HG03521 (cell line): ENCODE measurements at regions not wholly inside any gene's neighbourhood (a gene's known extent, or its start where the extent isn't known, plus 50 kb on each side); places are given as distances from the start of the nearest gene placed in this dataset.
"Not testable (repeated sequence)": the region's sequence is repeated elsewhere in the genome, so short reads cannot be mapped to it uniquely, and the experiment has no call there.

Experiments
- ATAC-seq: cut with Tn5 transposase; IDR thresholded peaks from one replicate; pipeline ENCODE4 v1.9.1; 2021; ENCODE audit warnings: mild to moderate bottlenecking, moderate library complexity; ENCODE audit not compliant: unreplicated experiment

DNA sequence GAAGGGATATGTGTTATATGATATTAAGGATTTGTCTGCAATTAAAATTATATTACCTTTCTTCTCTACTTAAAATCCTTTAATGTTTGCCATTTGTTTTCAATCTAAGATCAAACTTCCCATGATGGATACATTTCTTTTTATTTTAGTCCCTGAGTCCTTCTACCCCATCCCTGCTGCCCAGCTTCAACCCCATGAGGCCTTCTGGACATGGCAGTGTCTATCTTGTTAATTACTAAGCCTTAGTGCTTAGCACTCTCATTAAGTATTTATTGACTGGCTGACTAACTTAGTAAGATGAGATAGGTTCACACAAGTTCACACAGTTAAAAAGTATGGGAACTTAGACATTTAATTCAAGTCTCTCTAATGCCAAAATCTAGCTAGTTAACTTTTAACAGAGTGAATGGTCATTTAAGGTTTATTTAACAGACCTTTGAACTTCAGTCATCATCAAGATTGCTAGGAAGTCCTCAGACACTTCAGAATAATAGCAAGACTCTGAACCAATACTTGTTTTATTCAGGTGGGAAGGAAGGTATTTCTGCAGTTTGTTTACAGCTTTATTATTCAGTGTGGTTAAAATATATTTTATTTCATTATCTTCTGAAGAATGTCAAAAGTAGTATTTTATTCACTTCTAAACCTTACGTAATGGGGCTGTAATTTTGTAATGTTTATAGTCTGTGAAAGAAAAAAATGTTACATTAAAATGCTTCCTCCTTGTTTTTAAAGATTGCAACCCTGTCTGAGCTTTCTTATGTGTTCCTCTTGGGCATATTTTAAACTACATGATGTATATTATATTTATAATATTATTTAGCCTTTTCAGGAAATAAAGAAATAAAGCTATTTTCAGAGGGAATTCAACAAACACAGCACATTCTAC, 848.9 kb downstream of the REEP3 start:
- ATAC-seq = no peak

DNA sequence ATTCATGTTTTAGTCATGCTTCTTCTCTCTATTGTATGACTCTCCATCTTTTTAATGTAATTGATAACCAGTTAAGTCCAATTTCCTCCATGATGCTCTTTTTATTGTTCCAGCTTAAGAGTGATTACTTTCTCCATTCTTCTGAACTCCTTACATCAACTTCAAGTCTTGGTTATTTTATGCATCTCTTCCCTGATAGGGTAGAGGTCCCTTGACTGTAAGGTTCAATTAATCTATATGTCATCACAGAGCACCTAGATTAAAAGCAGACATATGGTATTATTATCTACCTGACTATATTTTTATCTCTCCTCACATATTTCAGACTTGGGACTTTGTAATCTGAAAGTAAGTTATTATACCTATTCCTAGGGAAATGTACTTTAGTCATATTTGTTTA, 853.1 kb downstream of the REEP3 start:
- no peak for ATAC-seq

DNA sequence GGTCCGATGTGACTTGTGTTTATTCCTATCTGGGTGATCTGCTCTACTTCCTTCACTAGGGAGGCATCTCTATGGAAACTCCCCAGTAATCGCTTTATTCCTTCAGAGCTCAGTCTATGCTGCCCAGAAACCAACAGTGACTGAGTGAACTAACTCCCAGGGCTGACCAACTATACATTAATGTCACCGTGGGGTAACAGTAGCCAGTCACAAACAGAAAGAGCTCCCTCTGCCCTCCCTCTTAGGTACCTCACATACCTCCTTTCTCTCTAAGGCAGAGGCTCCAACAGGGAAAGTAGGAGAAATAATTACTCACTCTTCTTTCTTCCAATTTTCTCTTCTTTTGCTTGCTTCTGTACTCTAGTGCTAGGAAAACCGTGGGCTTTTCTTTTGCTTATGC, 855.0 kb downstream of the REEP3 start:
- no peak for ATAC-seq

DNA sequence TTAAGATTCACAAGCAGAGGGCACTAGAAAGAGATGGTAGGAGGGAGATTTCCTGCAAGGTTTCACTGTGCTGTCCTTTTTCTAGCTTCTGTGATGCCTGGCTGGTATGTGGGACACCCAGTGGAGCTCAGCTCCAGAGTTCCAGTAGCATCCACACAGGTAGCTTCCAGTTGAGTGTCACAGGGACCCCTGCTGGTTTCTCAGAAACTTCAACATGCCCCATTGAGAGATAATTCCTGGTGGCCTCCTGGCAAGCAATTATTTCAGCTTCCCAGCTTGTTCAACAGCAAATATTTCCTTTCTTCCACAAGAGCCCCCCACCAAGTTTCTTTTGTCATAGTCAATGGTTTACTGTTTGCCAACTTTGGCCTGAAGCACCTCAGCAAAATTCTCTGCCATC, 858.7 kb downstream of the REEP3 start:
- ATAC-seq = no peak

DNA sequence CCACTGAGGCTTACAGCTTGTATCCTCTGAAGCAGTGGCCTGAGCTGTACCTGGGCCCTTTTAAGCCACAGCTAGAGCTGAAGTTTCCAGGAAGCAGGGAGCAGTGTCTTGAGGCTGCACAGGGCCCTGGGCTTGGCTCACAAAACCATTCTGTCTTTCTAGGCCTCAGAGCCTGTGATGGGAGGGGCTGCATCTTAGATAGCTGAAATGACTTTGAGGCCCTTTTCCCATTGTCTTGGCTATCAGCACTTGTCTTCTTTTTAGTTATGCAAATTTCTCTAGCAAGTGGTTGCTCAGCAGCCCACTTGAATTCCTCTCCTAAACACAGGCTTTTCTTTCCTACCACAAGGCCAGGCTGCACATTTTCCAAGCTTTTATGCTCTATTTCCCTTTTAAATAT, 864.2 kb downstream of the REEP3 start:
- no peak for ATAC-seq

DNA sequence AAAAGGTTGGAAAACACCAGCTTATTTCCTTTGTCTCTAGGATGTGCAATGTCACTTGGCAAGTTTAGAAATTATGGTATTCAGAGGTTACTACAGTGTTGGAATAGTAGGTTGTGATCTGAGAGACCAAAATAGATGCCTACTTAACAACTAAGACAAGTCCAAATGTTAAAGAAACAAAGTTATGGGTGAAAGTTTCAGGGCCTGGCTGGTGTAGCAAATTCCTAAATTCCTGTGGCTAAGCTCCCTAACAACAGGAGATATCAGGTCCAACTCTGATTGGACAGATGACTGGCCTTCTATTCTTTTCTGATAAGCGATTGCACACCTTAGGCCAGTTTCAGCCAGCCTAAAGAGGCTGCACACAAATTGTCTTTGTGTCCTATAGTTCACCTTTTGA, 873.5 kb downstream of the REEP3 start:
- ATAC-seq = no peak

DNA sequence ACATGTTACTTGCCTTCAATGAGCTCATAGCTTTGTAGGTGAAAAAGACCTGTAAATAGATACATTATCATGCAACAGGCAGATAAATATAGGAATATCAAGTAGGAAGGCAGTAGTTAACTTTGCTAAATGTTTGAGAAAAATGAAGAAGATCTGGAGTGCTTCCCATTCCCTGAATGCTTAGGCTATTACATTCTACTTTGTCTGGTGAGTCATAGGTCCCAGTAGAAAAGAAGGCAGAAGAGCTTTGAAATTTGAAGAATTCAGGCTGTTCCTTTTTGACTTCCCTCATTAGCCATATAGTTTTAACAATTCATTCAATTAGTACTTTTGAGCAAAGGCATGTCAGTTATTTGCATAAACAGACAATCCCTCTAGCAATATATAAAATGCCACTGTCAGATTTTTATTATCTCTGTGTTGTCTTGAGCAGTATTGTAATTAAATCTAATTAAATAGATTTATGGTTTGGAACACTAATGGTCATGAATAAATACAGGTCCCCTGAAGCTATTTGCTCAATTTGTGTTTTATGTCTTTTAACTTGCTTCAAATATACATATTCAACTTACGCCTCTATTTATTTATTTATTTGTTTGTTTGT, 875.0 kb downstream of the REEP3 start:
- no peak for ATAC-seq

DNA sequence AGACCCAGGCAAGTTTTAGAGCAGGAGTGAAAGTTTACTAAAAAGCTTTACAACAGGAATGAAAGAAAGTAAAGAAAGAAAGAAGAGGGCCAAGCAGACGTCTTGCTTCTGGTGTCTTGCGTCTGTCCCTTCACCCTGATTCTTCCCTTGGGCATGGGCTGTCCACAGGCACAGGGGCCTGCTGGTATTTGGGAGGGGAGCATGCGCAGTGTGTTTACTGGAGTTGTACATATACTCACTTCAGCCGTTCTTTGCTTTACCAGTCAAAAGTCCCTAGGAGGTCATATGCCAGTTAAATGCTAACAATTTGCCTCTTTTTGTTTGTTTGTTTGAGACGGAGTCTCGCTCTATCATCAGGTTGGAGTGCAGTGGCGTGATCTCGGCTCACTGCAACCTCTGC, 875.9 kb downstream of the REEP3 start:
- ATAC-seq = no peak

DNA sequence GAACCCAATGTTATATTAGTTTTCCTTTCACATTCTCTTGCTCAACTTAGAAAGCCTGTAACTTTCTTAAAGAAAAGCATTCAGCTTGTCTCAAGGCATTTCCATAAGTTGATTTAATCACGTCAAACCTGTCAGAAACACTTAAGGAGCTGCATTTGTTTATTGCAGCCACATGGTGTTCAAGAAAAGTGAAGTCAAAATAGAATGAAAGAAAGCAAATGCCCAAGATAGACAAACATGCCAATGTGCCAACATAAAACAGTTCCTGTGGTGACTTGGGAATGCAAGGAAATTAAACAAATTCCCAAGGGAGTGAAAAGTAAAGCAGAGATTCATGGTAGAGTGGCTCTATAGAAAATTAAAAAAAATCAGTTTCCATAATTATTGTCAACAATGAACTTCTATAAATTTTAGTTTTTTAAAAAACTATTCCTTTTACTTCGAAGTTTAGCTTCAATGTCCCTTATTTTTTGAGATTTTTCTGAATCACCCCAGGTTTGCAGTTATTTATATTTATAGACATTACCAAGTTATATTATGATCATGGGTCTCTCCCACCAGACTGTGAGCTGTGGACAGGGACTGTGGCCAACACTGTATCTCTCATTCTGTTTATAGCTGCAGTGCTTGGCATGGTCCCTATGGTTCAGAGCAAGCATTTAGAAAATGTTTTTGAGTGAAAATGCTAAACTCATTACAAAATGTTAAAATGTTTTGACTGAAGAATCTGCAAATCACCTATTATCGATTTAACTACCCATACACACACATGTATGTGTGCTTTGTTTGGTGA, 887.4 kb downstream of the REEP3 start:
- ATAC-seq = no peak

DNA sequence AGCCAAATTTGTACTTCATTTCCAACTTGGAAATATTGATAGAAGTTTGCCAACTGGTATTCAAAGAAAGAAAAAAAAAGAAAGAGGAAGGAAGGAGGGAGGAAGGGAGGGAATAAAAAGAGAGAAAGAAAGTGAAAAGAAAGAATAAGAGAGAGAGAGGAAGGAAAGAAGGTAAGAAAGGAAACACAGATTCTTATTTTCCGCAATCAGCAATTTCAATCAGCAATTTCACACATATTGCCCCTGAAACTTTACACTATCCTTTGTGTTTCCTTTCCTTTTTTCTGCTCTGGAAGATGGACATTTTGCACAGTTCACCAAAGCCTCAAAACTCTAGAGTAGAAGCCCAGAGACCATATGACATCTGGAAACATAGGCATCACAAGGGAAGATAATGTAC, 888.1 kb downstream of the REEP3 start:
- ATAC-seq = no peak

DNA sequence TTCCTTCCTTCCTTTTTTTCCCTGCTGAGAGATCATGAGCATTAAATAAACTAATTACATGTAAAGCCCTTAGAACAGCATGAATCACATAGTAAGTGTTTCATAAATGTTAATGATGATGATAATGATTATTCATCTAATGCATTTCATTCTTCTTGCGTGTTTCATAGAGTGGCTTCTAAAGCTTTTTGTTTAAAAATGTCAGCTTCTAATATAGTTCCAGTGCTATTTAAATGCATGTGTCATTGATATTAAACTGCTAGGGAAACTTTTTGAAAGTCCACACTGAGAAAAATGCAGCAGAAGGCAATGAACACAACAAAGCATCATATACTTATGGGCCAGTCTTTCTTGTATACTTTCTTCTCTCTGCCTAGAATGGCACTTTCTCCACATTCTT, 894.8 kb downstream of the REEP3 start:
- no peak for ATAC-seq

DNA sequence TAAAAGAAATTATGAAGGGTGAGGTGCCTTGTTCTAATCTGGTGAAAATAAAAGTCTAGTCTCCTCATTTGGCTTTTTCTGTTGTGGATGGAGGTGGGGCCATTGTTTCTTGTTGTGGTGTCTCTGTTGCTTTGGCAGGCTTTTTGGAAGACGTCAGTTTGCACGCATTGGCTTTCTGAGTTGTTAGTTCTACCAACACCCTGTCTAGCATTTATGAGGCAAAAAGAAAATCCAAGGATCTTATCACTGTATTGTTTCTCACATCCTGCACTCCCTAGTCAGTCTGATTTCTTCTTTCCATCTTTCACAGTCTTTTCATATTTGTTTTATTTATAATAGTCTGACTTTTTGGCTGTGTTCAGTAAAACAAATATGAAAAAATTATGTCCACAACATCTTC, 898.3 kb downstream of the REEP3 start:
- no peak for ATAC-seq

DNA sequence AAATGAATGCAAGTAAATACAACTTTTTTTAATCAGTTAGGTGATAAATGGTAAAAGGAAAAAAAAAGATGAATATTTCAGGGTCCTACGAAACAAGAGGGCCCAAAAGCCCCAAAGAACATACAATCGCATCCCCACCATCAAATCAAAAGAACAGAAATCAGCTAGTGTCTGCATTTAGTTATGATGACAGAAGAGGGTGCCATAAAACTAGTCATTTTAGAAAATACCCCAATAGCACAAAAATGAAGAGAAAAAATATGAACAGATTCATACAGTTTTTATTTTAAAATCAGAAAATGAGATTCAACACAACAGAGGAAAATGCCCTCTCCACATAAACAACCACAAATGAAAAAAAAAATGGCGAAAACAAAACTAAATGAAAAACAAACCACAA, 905.5 kb downstream of the REEP3 start:
- ATAC-seq = no peak

DNA sequence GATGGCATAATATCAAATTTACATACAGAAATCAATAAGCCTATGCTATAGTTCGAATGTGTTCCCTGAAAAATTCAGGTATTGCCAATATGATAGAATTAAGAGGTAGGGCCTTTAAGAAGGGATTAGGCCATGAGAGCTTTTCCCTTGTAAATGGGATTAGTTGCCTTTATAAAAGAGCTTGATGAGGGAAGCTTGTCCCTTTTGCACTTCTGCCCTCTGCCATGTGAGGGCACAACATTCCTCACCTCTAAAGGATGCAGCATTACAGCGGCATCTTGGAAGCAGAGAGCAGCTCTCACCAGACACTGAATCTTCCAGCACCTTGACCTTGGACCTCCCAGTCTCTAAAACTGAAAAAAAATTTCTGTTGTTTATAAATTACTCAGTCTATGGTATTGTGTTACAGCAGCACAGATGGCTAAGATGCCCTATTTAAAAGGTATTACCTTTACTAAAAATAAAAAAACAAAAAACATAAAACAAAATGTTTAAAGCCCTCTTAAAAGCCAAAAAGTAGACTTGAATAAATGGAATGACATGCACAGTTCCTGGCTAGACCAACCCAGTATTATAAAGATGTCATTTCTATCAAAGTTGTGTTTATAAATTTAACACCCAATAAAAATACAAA, 909.6 kb downstream of the REEP3 start:
- no peak for ATAC-seq

DNA sequence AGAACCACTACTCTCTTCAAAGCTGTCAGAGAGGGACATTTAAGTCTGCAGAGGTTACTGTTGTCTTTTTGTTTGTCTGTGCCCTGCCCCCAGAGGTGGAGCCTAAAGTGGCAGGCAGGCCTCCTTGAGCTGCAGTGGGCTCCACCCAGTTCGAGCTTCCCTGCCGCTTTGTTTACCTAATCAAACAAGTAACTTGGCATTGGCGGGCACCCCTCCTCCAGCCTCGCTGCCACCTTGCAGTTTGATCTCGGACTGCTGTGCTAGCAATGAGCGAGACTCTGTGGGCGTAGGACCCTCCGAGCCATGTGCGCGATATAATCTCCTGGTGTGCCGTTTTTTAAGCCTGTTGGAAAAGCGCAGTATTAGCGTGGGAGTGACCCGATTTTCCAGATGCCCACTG, 920.7 kb downstream of the REEP3 start:
- not testable (repeated sequence) for ATAC-seq

DNA sequence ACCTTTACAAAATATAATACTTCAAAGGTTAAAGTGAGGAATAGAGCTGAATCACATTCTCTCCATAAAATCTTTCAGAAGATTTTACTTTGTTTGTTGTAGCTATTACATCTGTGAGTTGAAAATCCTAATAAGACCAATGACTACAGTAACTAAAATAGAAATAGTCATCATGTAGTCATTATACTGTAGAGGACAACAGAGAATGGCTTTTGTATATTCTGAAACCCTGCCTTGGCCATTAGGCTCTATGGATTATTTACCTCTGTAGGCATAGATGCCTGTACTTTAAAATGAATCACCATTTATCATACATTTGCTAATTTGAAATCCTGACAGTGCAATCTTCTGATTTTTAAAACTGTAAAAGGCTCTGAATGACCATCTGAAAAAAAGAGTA, 923.0 kb downstream of the REEP3 start:
- ATAC-seq = no peak

DNA sequence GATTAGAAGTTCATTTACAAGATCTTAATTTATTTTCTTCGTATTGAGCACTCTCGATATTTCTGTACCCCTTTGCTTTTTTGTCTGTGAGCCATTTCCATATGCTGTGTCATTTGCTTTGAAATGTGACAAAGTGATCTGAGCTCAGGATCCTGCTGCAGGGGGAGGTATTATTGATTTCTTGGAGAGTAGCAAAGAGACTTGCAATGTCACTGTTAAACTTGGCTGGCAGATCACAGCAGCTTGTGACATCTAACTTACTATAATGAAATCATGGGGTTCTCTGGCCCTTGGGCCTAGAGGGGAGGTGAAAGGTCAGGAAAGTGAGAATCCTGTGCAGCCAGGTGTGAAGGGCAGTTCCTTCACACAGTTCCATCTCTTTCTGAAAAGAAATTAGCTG, 923.4 kb downstream of the REEP3 start:
- ATAC-seq = no peak

DNA sequence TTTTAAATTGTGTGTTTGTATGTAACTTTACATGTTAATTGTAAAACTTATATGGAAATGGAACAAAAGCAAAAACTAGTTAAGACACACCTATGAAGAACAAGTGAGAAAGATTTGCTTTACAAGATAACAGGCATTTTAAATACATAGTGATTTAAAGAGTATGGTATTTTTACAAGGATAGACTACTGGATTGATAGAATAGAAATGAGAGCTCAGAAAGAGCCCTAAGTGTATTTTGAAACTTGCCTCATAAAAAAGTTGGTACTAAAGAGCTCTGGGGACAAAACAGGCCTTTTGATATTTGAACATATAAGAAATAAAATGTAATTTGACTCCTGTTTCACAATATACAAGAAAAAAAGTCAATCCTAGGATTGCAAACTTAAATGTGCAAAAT, 928.4 kb downstream of the REEP3 start:
- no peak for ATAC-seq

DNA sequence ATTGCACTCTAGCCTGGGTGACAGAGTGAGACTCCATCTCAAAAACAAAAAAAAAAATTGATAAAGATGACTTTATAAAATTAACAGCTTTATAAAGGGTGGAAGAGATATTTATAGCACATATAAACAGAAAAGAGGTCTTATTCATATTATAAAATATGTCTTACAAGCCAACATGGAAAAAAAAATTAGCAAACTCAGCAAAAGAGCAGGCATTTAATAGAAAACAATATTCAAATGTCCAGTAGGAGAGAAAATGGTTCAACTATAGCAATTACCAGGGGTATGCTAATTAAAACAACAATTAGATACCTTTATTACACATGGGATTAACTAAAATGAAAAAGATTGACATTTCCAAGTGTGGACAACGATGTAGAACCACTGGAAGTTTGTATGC, 929.1 kb downstream of the REEP3 start:
- no peak for ATAC-seq

DNA sequence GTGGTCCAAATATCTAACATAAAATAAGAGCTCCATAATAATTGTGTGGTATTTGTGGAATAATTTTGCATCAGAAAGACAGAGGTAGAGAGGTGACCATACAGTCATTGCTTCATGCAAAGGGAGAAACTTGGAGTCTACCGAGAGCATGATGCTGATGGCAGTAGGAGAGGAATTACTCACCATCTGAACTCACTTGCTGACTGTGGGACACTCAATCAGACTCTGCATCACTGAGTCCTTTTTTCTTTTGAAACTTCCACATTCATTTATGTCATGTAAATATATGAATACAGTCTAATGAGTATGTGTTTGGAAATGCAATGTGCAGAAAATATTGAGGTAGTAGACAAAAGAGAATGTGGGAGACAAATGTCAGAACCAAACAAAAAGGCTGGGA, 933.8 kb downstream of the REEP3 start:
- ATAC-seq = no peak

DNA sequence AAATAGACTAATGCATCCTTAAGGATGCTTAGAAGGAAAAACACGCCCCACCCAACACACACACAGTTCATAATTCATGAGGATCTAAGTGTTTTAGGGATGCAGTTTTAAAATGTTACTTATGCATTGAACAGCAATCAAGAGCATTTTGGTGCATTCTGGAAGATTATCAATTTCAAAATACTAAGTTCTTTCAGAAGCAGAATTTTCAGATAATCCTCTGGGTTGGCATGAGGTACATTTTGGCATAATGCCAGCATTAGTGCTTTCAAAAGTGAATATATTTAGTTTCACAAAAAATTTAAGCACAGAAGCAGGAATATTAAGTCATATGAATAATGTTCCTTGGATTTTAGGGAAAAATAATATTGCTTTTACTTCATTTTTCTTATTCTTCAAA, 937.1 kb downstream of the REEP3 start:
- no peak for ATAC-seq
